Keratinocyte (primary cell): ENCODE measurements at regions not wholly inside any gene's neighbourhood (a gene's known extent, or its start where the extent isn't known, plus 50 kb on each side); places are given as distances from the start of the nearest gene placed in this dataset.

Experiments used
- DNase-seq: peaks from one replicate; pipeline ENCODE4 v3.0.0-alpha.2; 2011; ENCODE audit warnings: low read depth, missing footprints, low spot score
- FAIRE-seq: peaks from 2 replicates; lab custom pipeline; 2011; peaks lifted over from hg19 to GRCh38; lab: Jason Lieb, UNC
- H2AFZ ChIP-seq: 2 replicates; pipeline ENCODE4 v1.6.0; 2012; ENCODE audit warnings: low read length, control low read depth, inconsistent platforms; ENCODE audit not compliant: control insufficient read depth
- H3K27ac ChIP-seq: 2 replicates; pipeline ENCODE4 v1.5.1; 2011; ENCODE audit warnings: low read length; ENCODE audit not compliant: control insufficient read depth, insufficient read depth
- H3K27me3 ChIP-seq: 3 replicates; pipeline ENCODE4 v1.6.0; 2011; ENCODE audit warnings: low read length; ENCODE audit not compliant: control insufficient read depth, insufficient read depth; ENCODE audit errors: extremely low read depth
- H3K36me3 ChIP-seq, 2 experiments: 2 replicates in 1 of 2; 3 replicates in 1 of 2; pipeline ENCODE4 v1.5.1; 2011; ENCODE audit warnings: low read length in 2 of 2, mild to moderate bottlenecking in 1 of 2; ENCODE audit not compliant: control insufficient read depth in 2 of 2, insufficient read depth in 2 of 2; ENCODE audit errors: extremely low read depth in 1 of 2
- H3K4me1 ChIP-seq: 3 replicates; pipeline ENCODE4 v1.5.1; 2011; ENCODE audit warnings: low read length; ENCODE audit not compliant: control insufficient read depth, insufficient read depth; ENCODE audit errors: extremely low read depth
- H3K4me2 ChIP-seq: 3 replicates; pipeline ENCODE4 v1.6.0; 2011; ENCODE audit warnings: low read depth, low read length; ENCODE audit not compliant: control insufficient read depth, insufficient read depth; ENCODE audit errors: extremely low read depth
- H3K4me3 ChIP-seq, 3 experiments: fragments of 200-600 bp in 1 of 3; sonication (generic) in 1 of 3; 2 replicates in 2 of 3; 3 replicates in 1 of 3; pipeline ENCODE4 v1.5.1; 2011 to 2016; ENCODE audit warnings: low read length in 3 of 3, mild to moderate bottlenecking in 3 of 3, control low read depth in 2 of 3, inconsistent platforms in 1 of 3, low read depth in 1 of 3, mixed read lengths in 1 of 3, mixed run types in 1 of 3, moderate library complexity in 1 of 3; ENCODE audit not compliant: control insufficient read depth in 2 of 3, insufficient read depth in 2 of 3; ENCODE audit errors: extremely low read depth in 1 of 3
- H3K79me2 ChIP-seq: 2 replicates; pipeline ENCODE4 v1.6.0; 2012; ENCODE audit warnings: low read length; ENCODE audit not compliant: control insufficient read depth, insufficient read depth
- H3K9ac ChIP-seq: 3 replicates; pipeline ENCODE4 v1.6.0; 2011; ENCODE audit warnings: low read length; ENCODE audit not compliant: control insufficient read depth, insufficient read depth; ENCODE audit errors: extremely low read depth
- H3K9me1 ChIP-seq: 3 replicates; pipeline ENCODE4 v1.6.0; 2011; ENCODE audit warnings: low read length; ENCODE audit not compliant: control insufficient read depth, insufficient read depth; ENCODE audit errors: extremely low read depth
- H3K9me3 ChIP-seq: 2 replicates; pipeline ENCODE4 v1.5.1; 2012; ENCODE audit warnings: low read depth, low read length; ENCODE audit not compliant: control insufficient read depth
- H4K20me1 ChIP-seq: 3 replicates; pipeline ENCODE4 v1.6.0; 2011; ENCODE audit warnings: low read length; ENCODE audit not compliant: control insufficient read depth, insufficient read depth; ENCODE audit errors: extremely low read depth
- EZH2 ChIP-seq: IDR thresholded peaks from one replicate; pipeline ENCODE4 v1.6.1; 2012; ENCODE audit warnings: inconsistent platforms, mild to moderate bottlenecking, low read length, moderate library complexity
- dilution Hi-C: fragments of 300-500 bp; cut with MboI; formaldehyde crosslinking; loops from one replicate; pipeline ENCODE4 v1.7.0; 2020; ENCODE audit warnings: low sequenced_read_pairs; ENCODE audit not compliant: extremely low pct_ligation_motif_present
- TF ChIP-seq, protein P1 (sequence below), 3 experiments: IDR thresholded peaks in 1 of 3; conservative IDR thresholded peaks in 1 of 3; optimal IDR thresholded peaks in 1 of 3; 2 replicates in 2 of 3; 3 replicates in 1 of 3; pipeline versions ENCODE3 to v1.5.1; 2011; ENCODE audit warnings: low read length in 3 of 3, mild to moderate bottlenecking in 3 of 3, moderate library complexity in 2 of 3, control low read depth in 1 of 3, inconsistent platforms in 1 of 3; ENCODE audit not compliant: insufficient read depth in 2 of 3; ENCODE audit errors: extremely low read depth in 1 of 3

GRCh38 chr13:105448811-105449210 is 1086.7 kb downstream of the EFNB2 start:
- no peak overlapping the region for H2AFZ ChIP-seq
- DNase-seq (no peak), FAIRE-seq (no peak)
- H3K4me1 ChIP-seq = peaks cover 7% of the 10 kb centered on the region
- no peak overlapping the region for H3K9ac ChIP-seq
- no peaks in the 10 kb centered on the region for H3K9me1 ChIP-seq
- no peak overlapping the region for H3K4me3 ChIP-seq
- TF ChIP-seq, protein P1, sequence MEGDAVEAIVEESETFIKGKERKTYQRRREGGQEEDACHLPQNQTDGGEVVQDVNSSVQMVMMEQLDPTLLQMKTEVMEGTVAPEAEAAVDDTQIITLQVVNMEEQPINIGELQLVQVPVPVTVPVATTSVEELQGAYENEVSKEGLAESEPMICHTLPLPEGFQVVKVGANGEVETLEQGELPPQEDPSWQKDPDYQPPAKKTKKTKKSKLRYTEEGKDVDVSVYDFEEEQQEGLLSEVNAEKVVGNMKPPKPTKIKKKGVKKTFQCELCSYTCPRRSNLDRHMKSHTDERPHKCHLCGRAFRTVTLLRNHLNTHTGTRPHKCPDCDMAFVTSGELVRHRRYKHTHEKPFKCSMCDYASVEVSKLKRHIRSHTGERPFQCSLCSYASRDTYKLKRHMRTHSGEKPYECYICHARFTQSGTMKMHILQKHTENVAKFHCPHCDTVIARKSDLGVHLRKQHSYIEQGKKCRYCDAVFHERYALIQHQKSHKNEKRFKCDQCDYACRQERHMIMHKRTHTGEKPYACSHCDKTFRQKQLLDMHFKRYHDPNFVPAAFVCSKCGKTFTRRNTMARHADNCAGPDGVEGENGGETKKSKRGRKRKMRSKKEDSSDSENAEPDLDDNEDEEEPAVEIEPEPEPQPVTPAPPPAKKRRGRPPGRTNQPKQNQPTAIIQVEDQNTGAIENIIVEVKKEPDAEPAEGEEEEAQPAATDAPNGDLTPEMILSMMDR (optimal IDR thresholded peaks at IDR 0.05 in 1 of 3, IDR thresholded peaks at IDR 0.05 in 1 of 3, conservative IDR thresholded peaks at IDR 0.05 in 1 of 3; ENCODE audit: extremely low read depth in 1 of 3, insufficient read depth in 2 of 3, low read length in 3 of 3) = no peak
- TF ChIP-seq EZH2 = no peak
- H3K9me3 ChIP-seq = no peaks in the 10 kb centered on the region
- H3K27me3 ChIP-seq = no peaks in the 10 kb centered on the region
- no peak overlapping the region for H3K4me2 ChIP-seq
- H3K27ac ChIP-seq = no peak overlapping the region
- no peaks in the 10 kb centered on the region for H4K20me1 ChIP-seq
- dilution Hi-C loops = no loop called here
- no peaks in the 10 kb centered on the region for H3K79me2 ChIP-seq
- H3K36me3 ChIP-seq = no peaks in the 10 kb centered on the region

GRCh38 chr13:105446197-105446596 is 1089.3 kb downstream of the EFNB2 start:
- DNase-seq (no peak), FAIRE-seq (no peak)
- no peaks in the 10 kb centered on the region for H3K9me1 ChIP-seq
- dilution Hi-C loops = no loop called here
- no peak overlapping the region for H3K4me3 ChIP-seq
- no peak overlapping the region for H2AFZ ChIP-seq
- peaks cover 15% of the 10 kb centered on the region for H3K4me1 ChIP-seq
- H3K9me3 ChIP-seq = no peaks in the 10 kb centered on the region
- H3K27ac ChIP-seq = no peak overlapping the region
- no peaks in the 10 kb centered on the region for H3K36me3 ChIP-seq
- no peaks in the 10 kb centered on the region for H3K27me3 ChIP-seq
- H4K20me1 ChIP-seq = no peaks in the 10 kb centered on the region
- H3K4me2 ChIP-seq = no peak overlapping the region
- H3K9ac ChIP-seq = no peak overlapping the region
- TF ChIP-seq, protein P1 (optimal IDR thresholded peaks at IDR 0.05 in 1 of 3, IDR thresholded peaks at IDR 0.05 in 1 of 3, conservative IDR thresholded peaks at IDR 0.05 in 1 of 3; ENCODE audit: extremely low read depth in 1 of 3, insufficient read depth in 2 of 3, low read length in 3 of 3) = no peak
- no peak for TF ChIP-seq EZH2
- no peaks in the 10 kb centered on the region for H3K79me2 ChIP-seq
